CD4-positive, alpha-beta T cell treated with Interleukin-4 for 1 hour (primary cell): ENCODE measurements at regions not wholly inside any gene's neighbourhood (a gene's known extent, or its start where the extent isn't known, plus 50 kb on each side); places are given as distances from the start of the nearest gene placed in this dataset.

ENCODE experiments used
- DNase-seq, 2 donors: peaks; one replicate each; pipeline ENCODE4 v3.0.0-alpha.2; 2020 to 2022

DNA sequence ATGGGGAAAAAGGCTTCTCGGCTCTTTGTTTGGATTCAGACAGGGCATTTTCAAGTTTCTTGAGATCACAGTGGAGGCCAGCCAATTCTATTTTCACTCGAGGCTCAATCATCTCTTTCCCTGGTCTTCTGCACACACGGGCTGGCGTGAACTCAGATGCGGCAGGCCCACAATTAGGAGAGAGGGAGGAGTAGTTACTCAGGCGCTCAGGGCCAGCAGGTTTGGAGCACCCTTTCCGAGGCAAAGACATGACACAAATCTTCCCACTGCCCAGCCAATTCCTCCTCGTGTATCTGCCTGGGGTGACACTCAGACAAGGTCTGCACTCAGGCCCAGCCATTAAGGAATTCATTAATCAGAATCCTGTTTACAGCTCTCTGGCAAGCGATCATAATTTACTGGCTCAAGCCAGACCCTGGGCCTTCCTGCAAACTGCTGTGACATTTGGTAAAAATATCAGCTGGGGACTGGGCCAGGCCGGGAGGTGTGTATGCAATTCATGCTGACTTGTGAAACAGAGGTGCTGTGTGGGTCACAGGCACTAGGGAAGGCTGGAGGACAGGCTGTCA lies 68.1 kb upstream of the TLE3 start:
- DNase-seq = no peak

DNA sequence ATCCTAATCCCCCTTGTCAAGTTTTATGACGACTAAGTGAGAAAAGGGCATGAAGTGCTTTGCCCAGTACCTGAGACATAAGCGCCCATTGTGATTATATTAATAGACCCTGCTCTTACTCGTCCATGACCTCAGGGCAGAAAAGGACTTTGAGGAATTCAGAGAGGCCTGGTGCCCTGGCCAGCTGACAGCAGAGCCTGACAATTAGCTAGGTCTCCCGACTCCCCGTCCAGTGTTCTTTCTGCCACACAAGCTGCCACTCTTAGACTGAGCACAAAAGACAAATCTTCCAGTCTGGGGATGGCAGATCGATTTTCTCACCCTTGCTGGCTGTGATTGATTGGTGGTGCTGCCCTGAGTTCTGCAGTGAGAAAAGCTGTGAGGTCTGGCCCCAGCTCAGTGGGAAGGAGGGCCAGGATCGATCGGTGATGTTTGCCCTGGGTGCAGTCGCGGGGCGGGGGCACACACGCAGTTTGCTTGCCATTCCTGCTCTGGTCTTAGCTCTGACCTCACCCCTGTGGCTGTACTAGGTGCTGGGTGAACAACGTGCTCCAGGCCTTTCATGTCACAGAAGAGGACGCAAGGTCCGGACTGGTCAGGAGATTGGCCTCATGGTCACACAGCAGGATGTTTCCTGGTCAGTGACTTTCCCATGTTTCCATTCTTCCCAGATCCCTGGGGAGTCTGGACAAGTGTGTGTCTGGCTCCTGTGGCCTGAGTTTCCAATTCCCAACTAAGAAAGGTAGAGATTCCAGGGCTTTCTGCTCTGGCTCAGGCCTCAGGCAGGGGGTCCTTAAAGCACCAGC lies 67.4 kb upstream of the TLE3 start:
- DNase-seq = no peak

- DNase-seq = no peak
These were observed 66.6 kb upstream of the TLE3 start for GRCh38 chr15:70164156-70164900.

- no peak for DNase-seq
These were observed 63.3 kb upstream of the TLE3 start for GRCh38 chr15:70160803-70161565.

DNA sequence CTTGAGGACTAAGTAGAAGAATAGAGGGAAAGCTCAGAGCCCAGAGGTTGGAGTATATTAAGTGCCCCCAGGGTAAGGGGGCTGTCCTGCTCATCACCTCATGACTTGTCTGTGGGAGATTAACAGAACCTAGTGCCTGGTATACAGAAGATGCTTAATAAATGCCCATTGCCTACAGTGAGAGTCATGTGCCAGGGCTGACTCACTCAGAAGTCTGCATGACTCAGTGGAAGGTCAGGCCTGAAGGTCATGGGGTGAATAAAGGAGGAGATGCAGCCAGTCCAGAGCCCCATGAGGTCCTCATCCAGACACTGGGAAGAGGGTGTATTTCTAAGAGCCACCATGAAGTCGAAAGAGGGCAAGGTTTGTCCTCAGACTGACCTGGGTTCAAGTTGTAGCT lies 62.5 kb upstream of the TLE3 start:
- peak in 1 of 2 donors; percentile 23 for DNase-seq

GRCh38 chr15:70159713-70160009 lies 61.9 kb upstream of the TLE3 start:
- DNase-seq = no peak

DNA sequence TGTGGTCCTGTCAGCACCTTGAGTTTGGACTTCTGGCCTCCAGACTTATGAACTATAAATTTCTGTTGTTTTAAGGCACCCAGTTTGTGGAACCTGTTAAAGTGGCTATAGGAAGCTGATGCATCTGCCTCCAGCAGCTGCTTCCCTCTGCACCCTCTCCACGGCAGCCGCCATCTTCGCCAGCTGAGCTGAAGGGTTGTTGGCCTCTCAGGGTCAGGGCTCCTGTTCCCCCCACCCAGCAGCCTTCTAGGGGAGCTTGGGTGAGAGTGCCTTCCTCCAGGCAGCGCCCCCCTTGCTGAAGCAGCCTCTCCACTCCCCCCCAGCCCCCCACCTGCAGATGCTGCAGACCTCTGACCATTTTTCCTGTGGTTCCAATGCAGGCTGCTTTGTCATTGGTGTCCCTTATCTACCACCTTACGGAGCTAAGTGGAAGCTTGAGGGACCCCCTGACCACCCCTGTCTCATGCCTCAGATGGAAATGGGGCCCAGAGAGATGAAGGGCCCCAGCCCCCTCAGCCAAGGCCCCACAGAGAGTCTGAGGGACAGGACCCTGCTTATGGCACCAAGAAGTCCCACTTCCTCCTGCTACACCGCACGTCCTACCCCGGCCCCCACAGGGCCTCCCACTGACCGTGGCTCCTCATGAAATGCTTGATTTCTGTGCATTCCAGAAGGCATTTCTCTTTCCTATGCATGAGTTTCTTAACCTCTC lies 61.4 kb upstream of the TLE3 start:
- no peak for DNase-seq

GRCh38 chr15:70158309-70159000 lies 60.7 kb upstream of the TLE3 start:
- DNase-seq = no peak

- DNase-seq = no peak
These were observed 59.1 kb upstream of the TLE3 start for GRCh38 chr15:70156671-70157271.

DNA sequence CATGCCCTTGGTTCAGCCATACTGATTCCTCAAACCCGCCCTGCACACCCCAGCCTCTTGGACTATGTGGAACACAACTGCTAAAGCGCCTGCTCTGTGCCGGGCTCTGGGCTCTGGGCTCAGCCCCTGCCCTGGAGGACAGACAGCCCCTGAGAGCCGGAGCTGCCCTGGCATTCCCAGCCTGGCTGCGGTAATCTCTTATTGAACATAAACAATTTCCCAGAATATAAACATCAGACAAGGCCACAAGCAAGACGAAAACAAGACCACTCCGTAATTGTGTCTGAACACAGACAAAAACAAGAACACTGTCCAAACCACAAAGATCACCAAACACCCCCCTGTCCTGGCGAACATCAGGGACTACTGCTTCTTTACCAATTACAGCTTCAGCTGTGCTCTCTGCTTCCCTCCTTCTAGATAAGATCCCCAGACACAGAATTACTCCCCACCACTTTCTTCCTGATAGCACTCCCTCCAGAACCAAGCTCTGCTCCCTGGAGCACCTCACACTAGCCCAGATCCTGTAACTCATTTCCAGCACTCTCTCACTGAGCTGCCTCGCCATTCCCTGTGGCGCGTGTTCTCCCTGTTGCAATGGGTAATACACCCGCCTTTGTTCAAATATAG lies 57.1 kb upstream of the TLE3 start:
- no peak for DNase-seq

GRCh38 chr15:70153921-70154717 lies 56.4 kb upstream of the TLE3 start:
- DNase-seq = no peak

DNA sequence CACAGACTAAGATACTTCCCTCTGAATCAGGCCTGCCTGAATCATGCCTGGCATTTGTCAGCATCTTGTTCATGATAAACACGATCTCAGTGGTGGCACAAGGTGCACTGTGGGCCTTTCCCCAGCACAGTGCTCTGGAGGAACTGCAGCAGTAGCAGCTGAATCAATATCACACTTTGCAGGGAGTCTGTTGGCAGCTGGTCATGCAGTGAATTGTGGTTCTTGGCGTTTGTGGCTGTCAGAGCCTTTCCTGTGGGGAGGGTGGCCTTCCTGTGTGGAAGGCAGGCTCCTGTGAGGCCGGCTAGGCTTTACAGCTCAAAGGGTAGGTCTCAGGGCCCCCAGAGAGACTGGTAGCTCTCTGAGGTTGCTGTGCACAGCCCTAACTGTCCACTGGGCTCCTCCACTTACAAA lies 54.4 kb upstream of the TLE3 start:
- peak in 1 of 2 donors; percentile 17 for DNase-seq

DNA sequence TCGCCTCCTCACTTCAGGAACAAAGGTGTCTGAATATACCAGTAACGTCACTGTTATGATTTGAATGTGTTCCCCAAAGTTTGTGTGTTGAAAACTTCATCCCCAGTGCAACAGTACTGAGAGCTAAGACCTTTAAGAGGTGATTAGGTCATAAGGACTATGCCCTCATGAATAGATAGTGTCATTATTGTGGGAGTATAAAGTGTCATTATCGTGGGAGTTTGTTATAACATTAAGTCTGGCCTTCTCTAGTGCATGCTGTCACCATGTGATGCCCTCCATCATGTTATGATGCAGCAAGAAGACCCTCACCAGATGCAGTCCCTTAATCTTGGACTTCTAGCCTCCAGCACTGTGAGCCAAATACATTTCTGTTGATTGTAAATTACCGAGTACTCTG lies 53.7 kb upstream of the TLE3 start:
- DNase-seq = no peak

DNA sequence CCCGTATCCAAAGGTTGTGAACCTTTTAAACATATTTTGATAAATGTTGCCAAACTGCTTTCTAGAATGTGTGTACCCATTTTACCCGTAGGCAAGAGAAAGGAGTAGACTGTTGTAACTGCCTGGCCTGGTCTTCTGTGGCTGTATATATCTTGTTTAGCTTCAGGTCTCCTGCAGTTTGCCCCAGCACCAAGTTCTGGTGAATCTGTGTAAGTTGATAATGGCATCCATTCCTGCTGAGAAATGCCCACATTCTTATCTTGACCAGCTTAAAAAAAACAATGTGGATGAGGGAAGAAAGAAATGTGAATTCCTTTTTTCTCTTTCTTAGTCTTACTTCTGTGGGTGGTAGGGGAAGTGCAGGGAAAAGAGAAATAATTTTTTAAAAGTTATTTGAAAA lies 53.3 kb upstream of the TLE3 start:
- no peak for DNase-seq

GRCh38 chr15:70150405-70150747 lies 52.7 kb upstream of the TLE3 start:
- DNase-seq = no peak

GRCh38 chr15:70149667-70150404 lies 52.1 kb upstream of the TLE3 start:
- DNase-seq = no peak

DNA sequence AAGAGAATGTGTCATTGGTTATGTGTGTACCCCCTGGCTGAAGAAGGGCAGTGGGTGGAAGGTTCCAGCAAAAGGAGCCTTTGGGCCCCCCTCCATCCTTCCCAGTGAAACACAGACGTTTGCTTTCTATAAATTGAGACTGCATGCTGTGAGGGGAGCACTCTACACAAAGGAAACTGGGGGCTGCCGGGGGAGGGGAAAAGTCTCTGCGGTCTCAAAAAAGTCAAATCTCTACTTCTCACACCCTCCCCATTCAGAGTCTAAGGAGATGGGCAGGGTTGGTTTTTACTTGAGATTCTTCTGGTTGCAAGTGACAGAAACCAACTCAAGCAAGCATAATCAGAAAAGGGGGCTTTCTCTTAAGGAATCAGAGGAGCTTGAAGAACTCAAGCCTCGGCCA lies 50.1 kb upstream of the TLE3 start:
- no peak for DNase-seq
